ENCODE measurements at regions not wholly inside any gene's neighbourhood (a gene's known extent, or its start where the extent isn't known, plus 50 kb on each side); places are given as distances from the start of the nearest gene placed in this dataset.
"Not testable (repeated sequence)": the region's sequence is repeated elsewhere in the genome, so short reads cannot be mapped to it uniquely, and the experiment has no call there.

- H3K4me3 Mint-ChIP-seq, result no peak overlapping the region
- no peaks in the 10 kb centered on the region for H3K36me3 Mint-ChIP-seq
- no peaks in the 10 kb centered on the region for H3K4me1 Mint-ChIP-seq
- peaks cover 0 to 4% (median 0%) of the 10 kb centered on the region in 3 donors for H3K9me3 Mint-ChIP-seq
- no peaks in the 10 kb centered on the region for H3K27me3 Mint-ChIP-seq
- H3K27ac Mint-ChIP-seq, result no peak overlapping the region
These were observed 189.0 kb upstream of the THUMPD2 start for GRCh38 chr2:39968037-39968436.

- H3K4me3 Mint-ChIP-seq, H3K27ac Mint-ChIP-seq, H3K36me3 Mint-ChIP-seq, H3K4me1 Mint-ChIP-seq, H3K9me3 Mint-ChIP-seq, H3K27me3 Mint-ChIP-seq: not testable (repeated sequence)
These were observed 181.6 kb upstream of the THUMPD2 start for GRCh38 chr2:39960681-39961080.

DNA sequence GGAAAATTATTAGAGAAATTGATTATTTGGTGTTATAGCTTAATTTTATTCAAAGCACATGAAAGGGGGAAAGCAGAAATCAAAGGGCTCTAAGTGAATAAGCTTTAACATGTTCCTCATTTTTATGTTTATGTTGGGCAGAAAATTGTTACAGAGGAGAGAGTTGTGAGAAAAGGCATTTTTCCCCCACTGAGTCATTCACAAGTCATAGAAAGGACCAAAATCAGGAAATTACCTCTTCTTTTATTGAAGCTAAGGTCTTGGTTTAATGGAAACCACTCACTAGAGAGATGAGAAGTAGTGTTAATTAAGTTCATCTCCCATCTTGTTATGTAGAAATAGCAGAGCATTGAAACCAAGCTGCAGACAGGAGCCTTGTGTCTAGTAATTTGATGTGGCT lies 175.3 kb upstream of the THUMPD2 start:
- Mint-ChIP-seq H3K27ac (no peak overlapping the region), H3K36me3 (peaks cover 3% of the 10 kb centered on the region), H3K4me1 (no peaks in the 10 kb centered on the region), H3K27me3 (peaks cover under 1% of the 10 kb centered on the region), H3K4me3 (no peak overlapping the region), H3K9me3 (no peaks in the 10 kb centered on the region)

DNA sequence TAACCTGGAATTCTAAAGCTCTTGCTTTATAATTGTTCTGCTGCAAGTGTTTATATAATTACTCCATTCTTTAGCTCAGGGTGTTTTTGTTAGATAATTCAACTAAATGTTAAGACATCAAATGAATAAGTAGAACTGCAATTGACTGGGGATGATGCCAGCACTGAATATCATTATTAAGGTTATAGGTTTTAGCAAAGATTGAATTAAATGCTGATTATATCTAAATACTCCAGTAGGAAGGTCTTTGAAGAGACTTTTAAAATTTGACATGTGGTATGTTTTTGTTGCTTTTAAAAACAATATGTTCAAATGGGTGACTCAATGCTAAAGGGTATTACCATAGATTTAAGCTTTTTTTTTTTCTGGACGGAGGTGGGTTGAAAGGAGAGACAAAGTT lies 170.1 kb upstream of the THUMPD2 start:
- Mint-ChIP-seq H3K36me3 (peaks cover 3% of the 10 kb centered on the region), H3K4me3 (no peak overlapping the region), H3K27ac (no peak overlapping the region), H3K9me3 (no peaks in the 10 kb centered on the region), H3K27me3 (no peaks in the 10 kb centered on the region), H3K4me1 (no peaks in the 10 kb centered on the region)

GRCh38 chr2:39948016-39948719 lies 169.1 kb upstream of the THUMPD2 start:
- H3K27me3 Mint-ChIP-seq, result no peaks in the 10 kb centered on the region
- H3K27ac Mint-ChIP-seq, result no peak overlapping the region
- no peaks in the 10 kb centered on the region for H3K4me1 Mint-ChIP-seq
- H3K4me3 Mint-ChIP-seq, result no peak overlapping the region
- peaks cover 0 to 2% (median 0%) of the 10 kb centered on the region in 3 donors for H3K9me3 Mint-ChIP-seq
- peaks cover 3% of the 10 kb centered on the region for H3K36me3 Mint-ChIP-seq

DNA sequence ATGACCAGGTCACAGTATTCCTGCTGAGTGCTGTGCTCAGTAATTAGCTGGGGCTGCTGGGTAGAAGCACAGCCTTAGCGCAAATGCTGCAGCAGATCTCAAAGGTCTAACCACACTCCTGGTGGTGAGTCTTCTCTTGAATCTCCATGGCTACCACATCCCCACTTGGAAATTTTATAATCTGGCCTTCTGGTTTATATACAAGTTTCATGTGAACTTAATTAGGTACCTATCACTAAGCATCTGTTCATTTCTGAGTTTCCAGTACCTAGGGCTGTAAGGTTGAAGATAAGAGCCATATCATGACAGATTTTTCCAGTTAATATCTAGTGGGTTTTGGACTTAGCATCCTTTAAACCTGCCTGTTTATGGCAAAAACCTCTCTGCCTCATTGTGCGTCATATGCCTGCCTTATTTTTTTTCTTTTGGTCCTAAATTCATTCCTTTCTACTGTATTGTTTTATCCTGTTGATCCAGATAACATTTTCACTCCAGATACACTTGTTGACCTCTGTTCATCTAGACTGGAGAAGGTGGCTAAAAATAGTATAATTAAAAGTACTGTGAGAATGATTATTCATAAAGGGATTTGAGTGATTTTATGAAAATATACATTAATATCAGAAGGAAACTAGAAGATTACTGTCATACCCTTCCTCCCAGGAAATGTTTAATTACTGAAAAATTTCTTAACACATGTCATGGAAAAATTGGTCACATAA lies 168.4 kb upstream of the THUMPD2 start:
- Mint-ChIP-seq H3K4me1 (no peaks in the 10 kb centered on the region), H3K9me3 (peaks cover 0 to 2% (median 0%) of the 10 kb centered on the region in 3 donors), H3K27me3 (no peaks in the 10 kb centered on the region), H3K36me3 (peaks cover 3% of the 10 kb centered on the region), H3K27ac (no peak overlapping the region), H3K4me3 (no peak overlapping the region)

- Mint-ChIP-seq H3K36me3 (no peaks in the 10 kb centered on the region), H3K27ac (no peak overlapping the region), H3K27me3 (no peaks in the 10 kb centered on the region), H3K4me1 (no peaks in the 10 kb centered on the region), H3K4me3 (no peak overlapping the region), H3K9me3 (peaks cover 0 to 2% (median 0%) of the 10 kb centered on the region in 3 donors)
These were observed 163.9 kb upstream of the THUMPD2 start for GRCh38 chr2:39942950-39943349.

DNA sequence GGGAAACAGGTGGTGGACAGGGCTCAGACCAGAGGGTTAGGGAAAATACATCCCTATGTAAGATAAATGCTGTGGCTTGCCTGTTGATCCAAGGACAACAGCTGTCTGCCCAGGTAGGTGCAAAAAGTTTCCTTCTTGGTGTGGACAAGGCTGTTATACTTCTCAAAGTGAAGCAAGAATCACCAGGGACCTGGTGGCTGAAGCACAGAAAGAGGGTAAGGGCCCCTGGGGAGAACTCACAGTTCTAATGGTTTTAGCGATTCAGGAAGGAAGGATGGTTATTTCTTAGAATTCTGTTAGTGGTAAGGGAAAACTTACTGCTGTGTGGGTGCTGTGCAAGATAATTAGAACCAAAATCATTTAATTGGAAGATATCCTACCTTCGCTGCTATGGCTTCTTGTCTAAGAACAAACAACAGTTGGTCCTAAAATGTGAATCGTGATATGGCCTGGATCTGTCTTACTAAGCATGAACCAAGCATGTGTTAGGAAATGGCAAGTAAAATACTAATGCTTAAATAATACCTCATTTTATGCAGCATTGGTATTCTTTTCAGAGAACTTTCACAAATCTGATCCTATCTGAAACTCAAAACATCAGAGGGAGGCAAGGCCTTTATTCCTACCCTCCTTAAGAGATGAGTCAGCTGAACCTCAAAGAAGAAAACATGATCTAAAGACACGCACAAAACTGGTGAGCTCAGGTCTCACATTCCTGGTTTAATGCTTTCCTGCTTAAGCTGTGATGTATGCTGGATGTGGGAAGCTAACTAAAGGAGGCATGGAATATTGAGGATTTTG lies 159.2 kb upstream of the THUMPD2 start:
- Mint-ChIP-seq H3K4me3 (no peak overlapping the region), H3K9me3 (peaks cover 0 to 4% (median 0%) of the 10 kb centered on the region in 3 donors), H3K27ac (no peak overlapping the region), H3K36me3 (no peaks in the 10 kb centered on the region), H3K4me1 (peaks cover 0 to 2% (median 0%) of the 10 kb centered on the region in 3 donors), H3K27me3 (no peaks in the 10 kb centered on the region)

- peaks cover 0 to 2% (median 0%) of the 10 kb centered on the region in 3 donors for H3K4me1 Mint-ChIP-seq
- peaks cover 0 to 4% (median 0%) of the 10 kb centered on the region in 3 donors for H3K9me3 Mint-ChIP-seq
- H3K27ac Mint-ChIP-seq, result no peak overlapping the region
- H3K36me3 Mint-ChIP-seq, result no peaks in the 10 kb centered on the region
- H3K27me3 Mint-ChIP-seq, result peaks cover 3% of the 10 kb centered on the region
- no peak overlapping the region for H3K4me3 Mint-ChIP-seq
These were observed 158.6 kb upstream of the THUMPD2 start for GRCh38 chr2:39937621-39938020.

DNA sequence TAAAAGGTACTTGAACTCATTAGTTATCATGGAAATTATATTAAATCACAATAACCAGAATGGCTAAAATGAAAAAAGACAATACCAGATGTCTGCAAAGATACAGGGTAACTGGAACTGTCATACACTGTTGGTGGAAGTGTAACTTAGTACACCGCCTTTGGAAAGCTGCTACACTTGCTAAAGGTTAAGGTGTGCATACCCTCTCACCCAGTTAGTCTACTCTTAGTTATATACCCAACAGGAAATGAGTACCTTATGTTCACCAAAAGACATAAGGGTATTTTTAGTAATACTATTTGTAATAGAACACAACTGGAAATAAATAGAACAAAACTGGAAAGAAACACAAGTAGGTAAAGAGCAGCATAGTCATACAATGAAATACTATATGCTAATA lies 155.8 kb upstream of the THUMPD2 start:
- Mint-ChIP-seq H3K9me3 (peaks cover 0 to 4% (median 0%) of the 10 kb centered on the region in 3 donors), H3K4me3 (no peak overlapping the region), H3K36me3 (no peaks in the 10 kb centered on the region), H3K27ac (no peak overlapping the region), H3K27me3 (peaks cover 6% of the 10 kb centered on the region), H3K4me1 (peaks cover 0 to 2% (median 0%) of the 10 kb centered on the region in 3 donors)

DNA sequence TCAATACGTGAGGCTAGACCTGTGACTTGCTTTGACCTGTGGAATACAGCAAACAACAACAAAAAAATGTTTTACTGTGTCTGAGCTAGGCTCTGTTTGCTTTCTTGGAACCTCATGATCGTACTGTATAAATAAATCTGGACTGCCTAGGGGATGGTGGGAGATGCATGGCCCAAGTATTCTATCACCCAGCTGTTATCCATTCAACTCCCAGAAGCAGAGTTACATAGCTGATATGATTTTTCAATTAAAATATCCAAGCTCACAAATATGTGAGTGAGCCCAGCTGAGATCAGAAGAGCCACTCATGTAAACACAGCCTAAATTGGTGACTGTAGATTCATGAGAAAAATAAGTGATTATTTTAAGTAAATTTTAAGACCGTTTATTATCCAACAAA lies 154.1 kb upstream of the THUMPD2 start:
- Mint-ChIP-seq H3K36me3 (no peaks in the 10 kb centered on the region), H3K4me1 (peaks cover 0 to 2% (median 0%) of the 10 kb centered on the region in 3 donors), H3K27me3 (peaks cover 9% of the 10 kb centered on the region), H3K27ac (no peak overlapping the region), H3K9me3 (peaks cover 0 to 4% (median 0%) of the 10 kb centered on the region in 3 donors), H3K4me3 (no peak overlapping the region)

- H3K9me3 Mint-ChIP-seq, result peaks cover 0 to 4% (median 0%) of the 10 kb centered on the region in 3 donors
- H3K4me3 Mint-ChIP-seq, result no peak overlapping the region
- no peak overlapping the region for H3K27ac Mint-ChIP-seq
- peaks cover 9% of the 10 kb centered on the region for H3K27me3 Mint-ChIP-seq
- no peaks in the 10 kb centered on the region for H3K36me3 Mint-ChIP-seq
- no peaks in the 10 kb centered on the region for H3K4me1 Mint-ChIP-seq
These were observed 153.1 kb upstream of the THUMPD2 start for GRCh38 chr2:39932198-39932597.

- Mint-ChIP-seq H3K27me3 (peaks cover 9% of the 10 kb centered on the region), H3K4me3 (no peak overlapping the region), H3K27ac (no peak overlapping the region)
These were observed 151.3 kb upstream of the THUMPD2 start for GRCh38 chr2:39930175-39930917.

DNA sequence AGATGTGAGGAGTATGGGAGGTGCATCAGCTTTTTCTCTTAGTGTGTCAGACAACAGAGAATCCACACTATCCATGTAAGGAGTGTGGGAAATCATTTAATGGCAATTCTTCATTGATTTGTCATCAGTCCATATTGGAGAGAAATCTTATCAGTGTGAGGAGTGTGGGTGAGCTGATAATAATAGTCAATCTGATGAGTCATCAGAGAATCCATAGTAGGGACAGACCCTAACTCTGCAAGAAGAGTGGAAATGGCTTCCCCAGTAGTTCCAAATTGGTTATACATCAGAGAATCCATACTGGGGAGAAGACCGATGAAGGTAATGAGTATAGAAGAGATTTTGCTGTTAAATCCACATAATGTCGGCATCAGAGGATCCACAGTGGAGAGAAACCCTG lies 150.5 kb upstream of the THUMPD2 start:
- peaks cover 9% of the 10 kb centered on the region for H3K27me3 Mint-ChIP-seq
- no peaks in the 10 kb centered on the region for H3K9me3 Mint-ChIP-seq
- no peak overlapping the region for H3K27ac Mint-ChIP-seq
- no peaks in the 10 kb centered on the region for H3K4me1 Mint-ChIP-seq
- no peak overlapping the region for H3K4me3 Mint-ChIP-seq
- no peaks in the 10 kb centered on the region for H3K36me3 Mint-ChIP-seq

More at GRCh38 chr2:39930175-39930917, 151.3 kb upstream of the THUMPD2 start:
- no peaks in the 10 kb centered on the region for H3K4me1 Mint-ChIP-seq
- peaks cover 0 to 2% (median 0%) of the 10 kb centered on the region in 3 donors for H3K9me3 Mint-ChIP-seq
- no peaks in the 10 kb centered on the region for H3K36me3 Mint-ChIP-seq

- Mint-ChIP-seq H3K36me3 (no peaks in the 10 kb centered on the region), H3K27me3 (peaks cover 5% of the 10 kb centered on the region), H3K9me3 (no peaks in the 10 kb centered on the region), H3K4me3 (no peak overlapping the region), H3K27ac (no peak overlapping the region), H3K4me1 (no peaks in the 10 kb centered on the region)
These were observed 146.3 kb upstream of the THUMPD2 start for GRCh38 chr2:39925312-39925711.

All from IgD-negative memory B cell (primary cell).